GM19043 (cell line): ENCODE measurements at regions not wholly inside any gene's neighbourhood (a gene's known extent, or its start where the extent isn't known, plus 50 kb on each side); places are given as distances from the start of the nearest gene placed in this dataset.

Experiments
- ATAC-seq: cut with Tn5 transposase; IDR thresholded peaks from one replicate; pipeline ENCODE4 v1.9.1; 2021; ENCODE audit warnings: low read depth; ENCODE audit not compliant: unreplicated experiment

DNA sequence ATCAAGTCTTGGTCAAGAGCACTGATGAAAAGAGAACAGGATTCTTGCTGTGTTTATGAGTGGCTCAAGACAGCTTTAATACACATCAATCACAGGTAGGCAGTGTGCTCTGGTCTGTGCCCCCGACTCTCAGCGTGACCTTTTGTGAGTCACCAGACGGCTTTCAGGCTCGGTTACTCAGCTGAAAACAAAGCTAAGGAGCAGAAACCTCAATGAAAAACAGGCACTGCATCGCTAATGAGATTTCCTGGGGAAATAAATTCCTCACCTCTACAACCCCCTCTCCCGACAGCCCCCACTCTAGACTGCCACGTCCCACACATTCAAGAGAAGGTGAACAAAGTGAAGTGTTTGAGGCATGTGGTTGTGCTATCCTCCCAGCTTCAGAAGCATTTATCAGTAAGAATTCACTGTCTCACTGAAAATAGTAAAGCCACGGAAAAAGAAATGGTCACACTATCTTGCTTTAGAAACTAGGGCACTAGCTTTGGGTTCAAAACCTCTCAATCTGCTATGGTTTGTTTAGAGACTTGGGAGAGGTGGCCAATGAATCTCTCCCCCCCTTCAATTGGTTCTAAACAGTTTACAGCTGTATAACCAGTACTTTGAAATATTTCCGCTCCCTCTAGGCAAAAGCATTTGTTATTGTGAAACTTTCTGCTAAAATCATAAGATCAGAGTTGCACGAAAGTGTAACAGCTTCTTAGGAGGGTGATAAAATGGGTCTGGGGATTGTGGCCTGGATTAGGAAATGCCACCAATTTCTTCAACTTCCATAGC, 199.5 kb upstream of the PMFBP1 start:
- ATAC-seq: no peak

GRCh38 chr16:72369274-72369673, 197.3 kb upstream of the PMFBP1 start:
- ATAC-seq: no peak

GRCh38 chr16:72367851-72368250, 195.9 kb upstream of the PMFBP1 start:
- no peak for ATAC-seq

- ATAC-seq: no peak
These were observed 191.0 kb upstream of the PMFBP1 start for GRCh38 chr16:72362973-72363372.

- ATAC-seq: no peak
These were observed 190.5 kb upstream of the PMFBP1 start for GRCh38 chr16:72362476-72362875.

GRCh38 chr16:72357910-72358309, 186.0 kb upstream of the PMFBP1 start:
- ATAC-seq: no peak

GRCh38 chr16:72355561-72355960, 183.6 kb upstream of the PMFBP1 start:
- ATAC-seq: no peak

GRCh38 chr16:72349719-72350118, 177.8 kb upstream of the PMFBP1 start:
- no peak for ATAC-seq

GRCh38 chr16:72332926-72333325, 161.0 kb upstream of the PMFBP1 start:
- no peak for ATAC-seq

DNA sequence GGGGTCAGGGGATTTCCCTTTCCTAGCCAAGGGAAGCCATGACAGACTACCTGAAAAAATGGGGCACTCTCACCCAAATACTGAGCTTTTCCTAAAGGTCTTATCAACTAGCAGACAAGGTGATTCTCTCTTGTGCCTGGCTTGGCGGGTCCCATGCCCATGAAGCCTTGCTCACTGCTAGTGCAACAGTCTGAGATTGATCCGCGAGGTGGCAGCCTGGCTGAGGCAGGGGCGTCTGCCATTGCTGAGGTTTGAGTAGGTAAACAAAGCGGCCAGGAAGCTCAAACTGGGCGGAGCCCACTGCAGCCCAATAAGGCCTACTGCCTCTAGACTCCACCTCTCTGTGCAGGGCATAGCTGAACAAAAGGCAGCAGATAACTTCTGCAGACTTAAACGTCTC, 152.6 kb upstream of the PMFBP1 start:
- no peak for ATAC-seq

DNA sequence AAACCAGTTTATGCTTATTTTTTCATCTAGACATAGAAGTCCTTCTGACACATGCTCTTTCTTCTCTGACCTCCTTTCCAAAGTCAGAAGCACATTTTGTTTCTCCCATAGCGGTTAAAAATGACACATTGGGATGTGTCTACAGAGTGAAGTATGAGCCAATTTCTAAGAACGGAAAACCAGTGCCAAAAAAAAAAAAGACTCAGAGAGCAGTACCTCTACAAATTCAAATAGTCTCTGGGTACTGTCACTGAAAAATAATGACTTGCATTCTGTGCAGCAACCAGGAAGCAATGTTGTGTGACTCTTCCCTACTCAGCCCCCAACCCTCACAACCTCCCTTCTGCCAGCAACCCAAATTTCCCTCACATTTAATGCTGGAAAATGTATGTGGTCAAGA, 145.5 kb upstream of the PMFBP1 start:
- no peak for ATAC-seq

DNA sequence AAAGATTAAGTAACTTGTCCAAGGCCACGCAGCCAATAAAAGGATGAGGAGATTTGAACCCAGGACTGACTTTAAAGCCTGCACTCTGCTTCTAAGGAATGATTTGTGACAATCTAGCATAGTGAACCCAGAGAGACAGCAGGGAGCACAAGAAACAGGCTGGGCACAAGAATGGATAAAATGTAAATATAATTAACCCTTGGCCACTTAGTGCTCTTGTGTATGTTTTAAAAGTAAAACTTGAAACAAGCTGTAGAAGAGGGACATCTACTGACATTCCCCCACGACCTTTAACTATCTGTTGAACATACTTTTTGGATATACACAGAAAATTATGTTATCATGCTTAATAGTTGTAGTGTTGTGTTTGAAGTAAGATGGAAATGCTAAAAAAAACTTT, 141.9 kb upstream of the PMFBP1 start:
- no peak for ATAC-seq

DNA sequence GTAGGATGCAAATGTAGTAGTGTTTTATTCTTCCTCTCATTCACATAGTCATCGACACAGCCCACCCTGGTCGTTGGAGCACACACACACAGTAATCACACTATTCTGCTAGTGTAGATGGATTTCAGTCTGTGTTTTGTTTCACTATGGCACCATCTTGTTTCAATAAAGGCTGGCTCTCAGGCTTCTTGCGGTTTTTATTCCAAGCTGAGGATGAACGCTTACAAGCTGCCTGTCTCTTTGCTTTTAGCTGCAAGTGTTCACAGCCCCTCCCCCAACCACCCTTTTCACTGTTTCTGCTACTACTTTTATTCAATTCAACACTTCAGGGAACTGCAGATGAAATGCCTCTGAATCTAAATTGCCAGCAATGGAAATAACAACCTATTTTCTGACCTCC, 140.9 kb upstream of the PMFBP1 start:
- no peak for ATAC-seq

DNA sequence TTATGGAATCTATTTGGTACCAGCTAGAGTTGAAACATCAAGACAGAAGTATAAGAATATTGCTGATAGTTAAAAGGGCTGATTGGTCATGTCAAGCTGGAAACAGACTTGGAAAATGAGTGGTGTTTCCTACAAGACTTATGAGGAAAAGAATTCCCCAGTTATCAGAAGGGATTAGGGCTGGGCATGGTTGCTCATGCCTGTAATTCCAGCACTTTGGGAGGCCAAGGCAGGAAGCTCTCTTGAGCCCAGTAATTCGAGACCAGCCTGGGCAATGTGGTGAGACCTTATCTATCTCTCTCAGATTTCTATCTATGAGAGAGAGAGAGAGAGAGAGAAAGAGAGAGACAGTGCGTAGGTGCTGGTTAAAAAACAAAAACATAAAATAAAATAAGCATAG, 139.5 kb upstream of the PMFBP1 start:
- ATAC-seq: no peak

- ATAC-seq: no peak
These were observed 137.0 kb upstream of the PMFBP1 start for GRCh38 chr16:72309001-72309400.

- no peak for ATAC-seq
These were observed 136.4 kb upstream of the PMFBP1 start for GRCh38 chr16:72308396-72308795.

GRCh38 chr16:72302332-72302731, 130.4 kb upstream of the PMFBP1 start:
- ATAC-seq: no peak

DNA sequence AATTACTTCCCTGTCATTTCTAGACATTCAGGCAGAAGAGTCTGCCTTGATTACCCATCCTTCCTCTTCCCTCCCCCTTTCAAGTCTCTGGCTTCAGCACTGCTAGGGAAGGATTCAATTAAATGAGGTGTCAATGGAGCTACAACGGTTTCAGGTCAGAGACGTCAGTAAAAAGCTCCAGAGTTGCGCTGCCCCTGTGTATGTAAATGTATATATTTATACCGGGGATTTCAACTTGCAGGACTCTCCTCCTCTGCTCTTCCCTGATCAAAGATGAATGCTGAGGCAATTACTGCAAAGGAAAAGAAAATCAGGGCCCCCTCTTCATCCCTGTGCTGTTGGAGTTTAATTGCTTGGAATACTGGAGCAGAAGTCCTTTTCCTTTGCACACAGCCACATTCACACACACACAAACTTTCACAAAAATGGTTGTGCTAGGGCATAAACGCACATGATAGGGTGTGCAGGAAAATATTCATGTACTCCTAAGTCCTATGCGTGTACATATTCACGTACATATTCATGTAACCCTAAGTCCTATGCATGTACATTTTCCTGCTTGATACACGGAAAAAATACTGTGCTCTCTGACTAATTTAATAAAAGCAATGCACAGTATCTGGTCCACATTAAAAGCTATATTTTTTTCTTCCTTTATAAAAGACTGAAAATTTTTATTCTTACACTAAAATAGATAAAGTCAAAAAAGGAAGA, 129.7 kb upstream of the PMFBP1 start:
- no peak for ATAC-seq

DNA sequence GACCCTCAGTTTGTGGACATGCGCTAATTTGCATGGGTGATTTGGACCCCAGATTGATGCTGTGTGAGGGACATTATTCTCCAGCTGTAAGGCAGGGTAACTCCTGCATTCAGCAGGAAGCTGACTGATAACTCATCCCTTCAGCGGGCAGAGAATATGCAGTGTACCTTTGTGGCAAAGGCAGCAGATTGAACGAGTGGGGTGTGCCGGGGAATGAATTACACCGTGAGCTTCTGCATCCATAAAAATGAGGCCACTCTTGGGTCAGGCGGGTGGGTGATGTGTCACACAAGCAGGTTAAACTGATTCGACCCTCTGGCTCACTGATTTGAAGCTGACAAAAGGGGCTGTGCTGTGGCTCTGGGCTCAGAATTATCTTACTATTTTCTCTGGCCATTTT, 128.9 kb upstream of the PMFBP1 start:
- no peak for ATAC-seq

DNA sequence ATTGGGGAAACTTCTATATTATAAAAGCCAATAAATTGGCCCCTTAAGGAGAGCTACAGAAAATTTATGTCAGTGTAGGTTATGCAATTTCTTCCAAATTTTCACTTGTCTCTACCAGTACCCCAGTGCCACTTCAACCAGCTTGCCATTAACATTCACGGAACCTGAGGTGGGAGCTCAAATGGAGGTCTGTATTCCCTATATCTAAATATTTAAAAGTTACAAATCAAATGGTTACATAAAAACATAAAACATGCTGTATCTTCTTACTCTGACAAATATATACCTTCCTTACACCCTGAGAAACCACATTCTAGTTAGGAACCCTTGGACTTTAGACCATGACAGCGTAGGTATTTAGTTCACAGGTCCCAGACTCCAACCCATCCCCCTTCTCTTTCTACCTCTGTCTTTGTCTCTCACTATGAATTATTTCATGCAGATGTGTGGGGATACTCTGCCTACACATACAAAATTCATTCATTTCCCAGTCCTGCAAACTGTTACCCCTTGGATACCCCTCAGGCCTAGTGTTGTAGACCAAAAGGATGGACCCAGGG, 127.8 kb upstream of the PMFBP1 start:
- ATAC-seq: no peak

DNA sequence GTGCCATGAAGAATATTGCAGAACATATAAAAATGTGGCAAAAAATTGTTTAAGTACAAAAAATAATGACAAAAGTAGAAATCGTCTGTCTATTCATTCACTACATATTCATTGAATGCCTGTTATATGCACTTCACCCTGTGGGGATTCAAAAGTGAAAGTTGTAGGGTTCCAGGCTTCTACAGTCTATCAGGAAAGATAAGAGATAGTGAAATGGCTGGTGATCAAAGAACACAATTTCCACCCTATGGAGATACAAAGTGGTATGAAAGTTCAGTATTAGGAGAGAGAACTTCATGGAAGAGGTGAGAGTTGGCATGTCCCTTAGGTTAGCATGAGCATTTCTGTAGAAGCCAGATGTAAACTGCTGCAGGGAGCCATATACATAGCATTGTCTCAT, 127.0 kb upstream of the PMFBP1 start:
- no peak for ATAC-seq

DNA sequence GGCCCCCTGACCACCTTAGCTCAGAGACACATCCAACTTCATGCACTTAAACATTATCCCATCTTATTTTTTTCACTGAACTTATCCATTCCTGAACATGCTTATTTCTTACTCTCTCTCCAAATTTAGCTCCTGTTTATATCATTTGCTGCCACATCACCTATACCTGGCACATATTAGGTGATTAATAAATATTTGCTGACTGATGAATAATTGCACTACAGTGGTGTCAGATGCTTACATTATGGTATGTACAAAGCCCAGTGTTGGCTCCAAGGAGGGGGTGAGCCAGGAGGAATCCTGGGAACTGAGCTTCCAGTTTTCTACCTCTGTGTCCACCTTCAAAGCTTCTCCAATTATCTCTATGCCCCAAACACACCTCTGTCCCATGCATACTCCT, 124.0 kb upstream of the PMFBP1 start:
- ATAC-seq: no peak
